Fibroblast of the conjunctiva (primary cell): ENCODE measurements at regions not wholly inside any gene's neighbourhood (a gene's known extent, or its start where the extent isn't known, plus 50 kb on each side); places are given as distances from the start of the nearest gene placed in this dataset.
A peak's percentile ranks its signal among the peaks of the same experiment; 100 is the strongest.

Experiments used
- DNase-seq: peaks from one replicate; pipeline ENCODE4 v3.0.0-alpha.2; 2010; ENCODE audit warnings: low read depth

GRCh38 chr15:91678003-91678402, 175.5 kb upstream of the SLCO3A1 start:
- no peak for DNase-seq

- no peak for DNase-seq
These were observed 174.1 kb upstream of the SLCO3A1 start for GRCh38 chr15:91679447-91679846.

- no peak for DNase-seq
These were observed 168.1 kb upstream of the SLCO3A1 start for GRCh38 chr15:91685436-91685835.

- no peak for DNase-seq
These were observed 164.7 kb upstream of the SLCO3A1 start for GRCh38 chr15:91688811-91689210.

- DNase-seq, result no peak
These were observed 164.1 kb upstream of the SLCO3A1 start for GRCh38 chr15:91689377-91689776.

- DNase-seq, result no peak
These were observed 160.9 kb upstream of the SLCO3A1 start for GRCh38 chr15:91692596-91692995.

- DNase-seq, result peak; percentile 60
These were observed 159.2 kb upstream of the SLCO3A1 start for GRCh38 chr15:91694131-91694830.

- DNase-seq, result peak; percentile 65
These were observed 158.7 kb upstream of the SLCO3A1 start for GRCh38 chr15:91694831-91695210.

- DNase-seq, result no peak
These were observed 157.7 kb upstream of the SLCO3A1 start for GRCh38 chr15:91695799-91696198.

- DNase-seq, result no peak
These were observed 156.5 kb upstream of the SLCO3A1 start for GRCh38 chr15:91696981-91697380.

- DNase-seq, result no peak
These were observed 155.3 kb upstream of the SLCO3A1 start for GRCh38 chr15:91698241-91698640.

- DNase-seq, result no peak
These were observed 153.8 kb upstream of the SLCO3A1 start for GRCh38 chr15:91699741-91700140.

- DNase-seq, result no peak
These were observed 150.2 kb upstream of the SLCO3A1 start for GRCh38 chr15:91703274-91703673.

- no peak for DNase-seq
These were observed 149.2 kb upstream of the SLCO3A1 start for GRCh38 chr15:91704343-91704742.

GRCh38 chr15:91706322-91707032, 147.0 kb upstream of the SLCO3A1 start:
- DNase-seq, result peak; percentile 46

- DNase-seq, result no peak
These were observed 143.3 kb upstream of the SLCO3A1 start for GRCh38 chr15:91710080-91710698.

- no peak for DNase-seq
These were observed 142.0 kb upstream of the SLCO3A1 start for GRCh38 chr15:91711384-91712033.

- DNase-seq, result no peak
These were observed 141.2 kb upstream of the SLCO3A1 start for GRCh38 chr15:91712286-91712685.

GRCh38 chr15:91716536-91716935, 137.0 kb upstream of the SLCO3A1 start:
- DNase-seq, result no peak

GRCh38 chr15:91717811-91718210, 135.7 kb upstream of the SLCO3A1 start:
- no peak for DNase-seq

- no peak for DNase-seq
These were observed 129.5 kb upstream of the SLCO3A1 start for GRCh38 chr15:91723959-91724358.

- no peak for DNase-seq
These were observed 119.8 kb upstream of the SLCO3A1 start for GRCh38 chr15:91733661-91734060.
